GM18867 (cell line): ENCODE measurements at regions not wholly inside any gene's neighbourhood (a gene's known extent, or its start where the extent isn't known, plus 50 kb on each side); places are given as distances from the start of the nearest gene placed in this dataset.

ENCODE experiments used
- ATAC-seq: cut with Tn5 transposase; IDR thresholded peaks from one replicate; pipeline ENCODE4 v1.9.1; 2021; ENCODE audit warnings: mild to moderate bottlenecking, moderate library complexity; ENCODE audit not compliant: unreplicated experiment

GRCh38 chr17:68182940-68183551 is 64.8 kb upstream of the AMZ2 start:
- ATAC-seq = peak; percentile 39

GRCh38 chr17:68184141-68184571 is 63.7 kb upstream of the AMZ2 start:
- ATAC-seq = no peak

GRCh38 chr17:68184816-68185436 is 62.9 kb upstream of the AMZ2 start:
- ATAC-seq = peak; percentile 49

DNA sequence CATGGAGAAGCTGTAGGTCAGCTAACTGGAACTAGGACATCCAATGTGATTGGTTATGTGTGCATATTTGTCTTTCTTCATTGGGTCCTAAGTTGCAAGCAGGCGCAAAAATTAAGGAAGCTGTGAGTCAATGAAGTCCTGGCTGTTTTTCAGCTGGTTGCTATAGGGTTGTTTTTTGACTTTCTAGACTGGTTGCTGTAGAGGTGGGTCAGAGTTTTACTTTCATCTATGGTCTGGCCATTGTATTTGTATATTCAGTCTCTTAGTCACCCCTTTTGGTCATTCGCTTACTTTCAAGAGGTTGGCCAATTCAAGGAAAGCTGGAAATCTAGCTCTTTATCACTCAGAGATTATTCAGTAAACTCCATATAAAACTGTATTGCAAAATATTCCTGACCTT is 62.0 kb upstream of the AMZ2 start:
- no peak for ATAC-seq

DNA sequence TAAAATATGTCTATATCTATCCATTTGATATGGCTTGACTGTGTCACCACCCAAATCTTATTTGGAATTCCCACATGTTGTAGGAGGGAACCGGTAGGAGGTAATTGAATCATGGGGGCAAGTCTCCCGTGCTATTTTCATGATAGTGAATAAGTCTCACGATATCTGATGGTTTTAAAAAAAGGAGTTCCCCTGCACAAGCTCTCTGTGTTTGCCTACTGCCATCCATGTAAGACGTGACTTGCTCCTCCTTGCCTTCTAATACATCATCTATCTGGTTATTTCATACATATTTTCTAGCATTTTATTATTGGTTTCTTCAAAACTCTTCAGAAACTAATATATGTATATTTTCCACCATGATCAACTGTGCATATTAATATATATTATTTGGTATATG is 57.3 kb upstream of the AMZ2 start:
- no peak for ATAC-seq

DNA sequence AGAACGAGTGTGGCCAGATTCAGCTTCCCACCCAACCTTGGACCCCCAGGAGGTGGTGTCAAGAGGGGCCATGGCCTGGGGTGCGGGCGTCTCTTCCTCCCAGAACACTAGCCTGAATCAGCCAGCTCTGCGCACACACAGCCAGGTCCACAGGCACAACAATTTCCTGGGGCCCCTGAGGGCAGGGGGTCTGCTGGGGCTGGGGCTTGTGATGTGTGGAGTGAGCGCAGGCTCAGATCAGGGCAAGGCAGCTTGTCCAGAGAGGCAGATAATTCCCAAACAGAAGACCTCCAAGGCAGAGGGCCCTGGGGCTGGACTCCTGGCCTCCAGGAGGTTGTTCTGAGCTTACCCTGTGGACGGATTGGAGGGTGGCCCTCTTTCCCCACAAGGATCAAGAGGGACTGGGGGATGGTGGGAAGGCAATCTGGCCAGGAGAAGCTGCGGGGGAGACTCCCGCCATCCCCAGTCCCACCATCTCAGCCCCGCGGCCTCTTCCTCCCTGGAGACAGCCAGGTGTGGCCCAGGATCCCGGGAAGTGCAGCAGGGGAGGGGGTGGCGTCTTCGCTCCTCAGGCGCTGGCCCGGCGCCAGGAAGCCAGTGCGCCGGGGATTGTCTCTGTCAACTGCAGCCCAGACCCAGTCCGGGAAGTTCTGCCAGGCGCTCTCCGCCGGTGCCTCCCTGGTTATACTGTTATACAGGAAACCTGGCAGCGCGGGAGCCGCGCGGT is 52.0 kb upstream of the AMZ2 start:
- ATAC-seq = no peak

GRCh38 chr17:68196394-68197090 is 51.3 kb upstream of the AMZ2 start:
- no peak for ATAC-seq

GRCh38 chr17:68197091-68197996 is 50.5 kb upstream of the AMZ2 start:
- no peak for ATAC-seq

DNA sequence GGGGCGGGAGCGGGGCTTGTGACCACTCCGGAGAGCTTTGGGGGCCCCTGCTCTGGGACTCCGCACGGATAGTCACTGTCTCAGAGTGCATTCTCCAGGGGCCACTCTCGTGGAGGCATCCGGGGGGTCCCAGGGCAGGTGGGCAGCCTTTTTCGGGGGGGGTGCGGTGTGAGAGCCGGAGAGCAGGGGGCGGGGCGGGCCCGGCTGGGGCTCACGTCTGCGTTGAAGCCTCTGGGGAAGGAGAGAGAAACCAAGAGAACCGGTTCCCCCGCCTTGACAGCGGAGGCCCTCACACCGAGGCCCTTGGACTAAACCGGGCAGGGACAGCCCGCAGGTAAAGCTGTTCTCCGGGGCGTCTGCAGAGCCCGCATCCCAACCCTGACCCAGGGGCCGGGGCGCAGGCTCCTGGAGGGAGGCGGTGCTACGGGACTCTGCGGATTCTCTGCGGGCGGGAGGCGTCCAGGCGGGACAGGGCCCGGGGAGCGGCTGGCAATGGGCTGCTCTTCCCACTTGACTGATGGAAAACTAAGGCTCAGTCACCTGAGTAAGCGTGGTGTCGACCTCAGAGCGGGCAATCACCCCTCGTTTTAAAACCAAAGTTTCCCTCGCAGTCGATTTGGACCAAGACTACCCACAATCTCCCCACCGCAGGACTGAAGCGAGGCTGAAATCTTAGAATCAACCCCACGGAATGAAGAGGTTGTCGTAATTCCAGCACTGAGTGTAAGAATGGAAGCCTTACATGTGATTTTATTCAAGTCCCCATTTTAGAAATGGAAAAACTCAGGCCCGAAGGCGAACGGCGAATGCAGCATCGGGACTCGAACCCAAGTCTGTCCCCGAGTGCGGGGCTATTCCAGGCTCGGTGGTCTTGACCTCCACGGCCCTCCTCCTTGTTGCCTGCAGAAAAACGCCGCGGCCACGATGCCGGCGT is 49.6 kb upstream of the AMZ2 start:
- no peak for ATAC-seq
